Fibroblast of lung (primary cell): ENCODE measurements at regions not wholly inside any gene's neighbourhood (a gene's known extent, or its start where the extent isn't known, plus 50 kb on each side); places are given as distances from the start of the nearest gene placed in this dataset.

ENCODE experiments used
- DNase-seq, 2 donors: peaks; one replicate each; pipeline versions ENCODE4 v3.0.0 to v3.0.0-alpha.2; 2010; ENCODE audit warnings: low read depth in 2 of 2
- H2AFZ ChIP-seq: 2 replicates; pipeline ENCODE4 v1.5.1; 2012; ENCODE audit warnings: low read length, control low read depth, inconsistent platforms
- H3K27ac ChIP-seq: 2 replicates; pipeline ENCODE4 v1.5.1; 2011; ENCODE audit warnings: low read length, control low read depth; ENCODE audit not compliant: insufficient read depth
- H3K27me3 ChIP-seq: 2 replicates; pipeline ENCODE4 v1.5.1; 2011; ENCODE audit warnings: mild to moderate bottlenecking, low read length; ENCODE audit not compliant: control insufficient read depth, insufficient read depth
- H3K36me3 ChIP-seq: 2 replicates; pipeline ENCODE4 v1.5.1; 2011; ENCODE audit warnings: low read length; ENCODE audit not compliant: control insufficient read depth, insufficient read depth
- H3K4me1 ChIP-seq: 2 replicates; pipeline ENCODE4 v1.5.1; 2011; ENCODE audit warnings: low read length; ENCODE audit not compliant: control insufficient read depth, insufficient read depth; ENCODE audit errors: extremely low read depth
- H3K4me2 ChIP-seq: 2 replicates; pipeline ENCODE4 v1.5.1; 2011; ENCODE audit warnings: low read length, control low read depth; ENCODE audit not compliant: insufficient read depth; ENCODE audit errors: extremely low read depth
- H3K4me3 ChIP-seq, 4 experiments: fragments of 200-600 bp in 1 of 4; sonication (generic) in 1 of 4; replicated peaks in 1 of 4; 2 replicates each; pipeline ENCODE4 v1.5.1; 2011 to 2016; ENCODE audit warnings: low read length in 4 of 4, low read depth in 3 of 4, mild to moderate bottlenecking in 3 of 4, control low read depth in 2 of 4, inconsistent platforms in 1 of 4, mixed read lengths in 1 of 4; ENCODE audit not compliant: insufficient read depth in 1 of 4; ENCODE audit errors: control extremely low read depth in 1 of 4
- H3K79me2 ChIP-seq: 2 replicates; pipeline ENCODE4 v1.5.1; 2012; ENCODE audit warnings: mild to moderate bottlenecking, low read length, inconsistent platforms; ENCODE audit not compliant: control insufficient read depth, insufficient read depth
- H3K9ac ChIP-seq: 2 replicates; pipeline ENCODE4 v1.5.1; 2011; ENCODE audit warnings: mild to moderate bottlenecking, low read length, control low read depth; ENCODE audit not compliant: insufficient read depth
- H3K9me3 ChIP-seq: 2 replicates; pipeline ENCODE4 v1.5.1; 2012; ENCODE audit warnings: low read depth, low read length; ENCODE audit not compliant: control insufficient read depth, insufficient read depth
- H4K20me1 ChIP-seq: 2 replicates; pipeline ENCODE4 v1.5.1; 2011; ENCODE audit warnings: low read length; ENCODE audit not compliant: control insufficient read depth, insufficient read depth; ENCODE audit errors: extremely low read depth
- CTCF ChIP-seq, 2 donors: IDR thresholded peaks in 1 of 2; conservative IDR thresholded peaks in 1 of 2; 1 replicate in 1 of 2; 2 replicates in 1 of 2; pipeline ENCODE4 v1.5.1; 2011 to 2012; ENCODE audit warnings: low read length in 2 of 2, control low read depth in 1 of 2, inconsistent platforms in 1 of 2, low read depth in 1 of 2, mild to moderate bottlenecking in 1 of 2
- EZH2 ChIP-seq: IDR thresholded peaks from 2 replicates; pipeline ENCODE4 v1.5.1; 2012; ENCODE audit warnings: low read length, control low read depth, mild to moderate bottlenecking; ENCODE audit errors: missing control alignments

DNA sequence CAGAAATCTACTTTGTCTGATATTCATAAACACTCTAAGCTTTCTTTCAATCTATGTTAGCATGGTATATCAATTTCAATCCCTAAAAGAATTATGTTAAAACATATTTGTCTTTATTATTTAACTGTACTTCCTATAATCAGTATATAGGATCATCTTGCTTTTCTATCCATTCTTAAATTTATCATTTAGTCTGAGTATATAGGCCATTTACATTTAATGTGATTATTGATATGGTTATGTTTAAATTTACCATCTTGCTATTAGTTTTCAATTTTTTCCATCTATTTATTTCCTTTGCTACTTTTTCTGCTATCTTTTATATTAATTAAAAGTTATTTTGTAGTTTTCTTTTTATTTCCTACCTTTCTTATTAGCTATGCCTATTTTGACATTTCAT, 174.8 kb upstream of the MBNL1 start:
- Histone ChIP-seq H3K4me1 (no peaks in the 10 kb centered on the region), H3K27ac (no peak overlapping the region), H3K9ac (no peak overlapping the region), H3K36me3 (no peaks in the 10 kb centered on the region), H3K27me3 (no peaks in the 10 kb centered on the region), H3K9me3 (no peaks in the 10 kb centered on the region), H2AFZ (no peak overlapping the region), H3K79me2 (no peaks in the 10 kb centered on the region), H4K20me1 (no peaks in the 10 kb centered on the region), H3K4me3 (no peak overlapping the region), H3K4me2 (no peak overlapping the region)
- no peak for DNase-seq
- no peak for TF ChIP-seq EZH2
- no peak for TF ChIP-seq CTCF (conservative IDR thresholded peaks at IDR 0.05 in 1 of 2, IDR thresholded peaks at IDR 0.05 in 1 of 2; ENCODE audit: low read depth in 1 of 2, low read length in 2 of 2)

GRCh38 chr3:152094406-152094805, 174.3 kb upstream of the MBNL1 start:
- Histone ChIP-seq H3K27ac (no peak overlapping the region), H3K4me1 (no peaks in the 10 kb centered on the region), H3K4me3 (no peak overlapping the region), H3K9me3 (no peaks in the 10 kb centered on the region), H3K9ac (no peak overlapping the region), H3K79me2 (no peaks in the 10 kb centered on the region), H2AFZ (no peak overlapping the region), H4K20me1 (no peaks in the 10 kb centered on the region), H3K36me3 (no peaks in the 10 kb centered on the region), H3K4me2 (no peak overlapping the region), H3K27me3 (no peaks in the 10 kb centered on the region)
- TF ChIP-seq EZH2, result no peak
- no peak for TF ChIP-seq CTCF (conservative IDR thresholded peaks at IDR 0.05 in 1 of 2, IDR thresholded peaks at IDR 0.05 in 1 of 2; ENCODE audit: low read depth in 1 of 2, low read length in 2 of 2)
- no peak for DNase-seq

GRCh38 chr3:152095472-152095871, 173.3 kb upstream of the MBNL1 start:
- Histone ChIP-seq H3K27me3 (no peaks in the 10 kb centered on the region), H3K36me3 (no peaks in the 10 kb centered on the region), H3K4me3 (no peak overlapping the region), H3K4me2 (no peak overlapping the region), H4K20me1 (no peaks in the 10 kb centered on the region), H3K27ac (no peak overlapping the region), H3K4me1 (no peaks in the 10 kb centered on the region), H3K9me3 (no peaks in the 10 kb centered on the region), H2AFZ (no peak overlapping the region), H3K79me2 (no peaks in the 10 kb centered on the region), H3K9ac (no peak overlapping the region)
- TF ChIP-seq EZH2, result no peak
- TF ChIP-seq CTCF (conservative IDR thresholded peaks at IDR 0.05 in 1 of 2, IDR thresholded peaks at IDR 0.05 in 1 of 2; ENCODE audit: low read depth in 1 of 2, low read length in 2 of 2), result no peak
- no peak for DNase-seq
